ENCODE measurements at regions not wholly inside any gene's neighbourhood (a gene's known extent, or its start where the extent isn't known, plus 50 kb on each side); places are given as distances from the start of the nearest gene placed in this dataset.
A peak's percentile ranks its signal among the peaks of the same experiment; 100 is the strongest.

DNA sequence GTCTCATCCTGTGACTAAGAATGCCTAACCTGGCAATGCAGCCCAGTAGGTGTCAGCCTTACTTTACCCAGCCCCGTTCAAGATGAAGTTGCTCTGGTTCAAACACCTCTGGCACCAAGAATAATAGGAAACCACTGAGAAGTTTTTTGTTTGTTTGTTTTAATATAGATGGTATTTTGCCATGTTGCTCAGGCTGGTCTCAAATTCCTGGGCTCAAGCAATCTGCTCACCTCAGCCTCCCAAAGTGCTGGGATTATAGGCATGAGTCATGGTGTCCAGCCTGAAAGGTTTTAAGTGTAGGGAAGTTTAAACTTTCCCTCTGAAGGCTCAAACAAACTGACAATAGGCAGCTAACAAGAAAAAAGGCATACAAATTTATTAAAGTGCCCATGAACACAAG is 51.2 kb upstream of the ABCC4 start:
- H3K36me3 Mint-ChIP-seq, result no peaks in the 10 kb centered on the region
- H3K4me3 Mint-ChIP-seq, result no peak overlapping the region
- H3K27ac Mint-ChIP-seq, result no peak overlapping the region
- ATAC-seq, result no peak
- H3K27me3 Mint-ChIP-seq, result peaks cover 19% of the 10 kb centered on the region
- H3K4me1 Mint-ChIP-seq, result no peaks in the 10 kb centered on the region
- H3K9me3 Mint-ChIP-seq, result no peaks in the 10 kb centered on the region

DNA sequence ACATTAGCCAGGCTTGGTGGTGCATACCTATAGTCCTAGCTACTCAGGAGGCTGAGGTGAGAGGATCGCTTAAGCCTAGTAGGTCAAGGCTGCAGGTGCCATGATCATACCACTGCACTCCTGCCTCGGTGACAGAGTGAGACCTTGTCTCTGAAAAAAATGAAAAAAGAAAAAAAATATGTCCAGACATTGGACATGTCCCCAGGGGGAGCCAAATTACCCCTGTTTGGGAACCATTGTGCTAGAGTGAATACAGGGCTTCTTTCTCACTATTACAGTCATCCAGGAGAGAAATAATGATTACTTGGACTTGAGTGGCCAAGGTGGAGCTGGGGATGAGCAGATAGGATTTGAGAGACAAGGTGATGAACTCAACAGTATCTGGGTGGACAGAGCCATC is 52.9 kb upstream of the ABCC4 start:
- H3K4me1 Mint-ChIP-seq, result no peaks in the 10 kb centered on the region
- no peaks in the 10 kb centered on the region for H3K36me3 Mint-ChIP-seq
- H3K27ac Mint-ChIP-seq, result no peak overlapping the region
- H3K4me3 Mint-ChIP-seq, result no peak overlapping the region
- H3K9me3 Mint-ChIP-seq, result no peaks in the 10 kb centered on the region
- ATAC-seq, result no peak
- peaks cover 10% of the 10 kb centered on the region for H3K27me3 Mint-ChIP-seq

DNA sequence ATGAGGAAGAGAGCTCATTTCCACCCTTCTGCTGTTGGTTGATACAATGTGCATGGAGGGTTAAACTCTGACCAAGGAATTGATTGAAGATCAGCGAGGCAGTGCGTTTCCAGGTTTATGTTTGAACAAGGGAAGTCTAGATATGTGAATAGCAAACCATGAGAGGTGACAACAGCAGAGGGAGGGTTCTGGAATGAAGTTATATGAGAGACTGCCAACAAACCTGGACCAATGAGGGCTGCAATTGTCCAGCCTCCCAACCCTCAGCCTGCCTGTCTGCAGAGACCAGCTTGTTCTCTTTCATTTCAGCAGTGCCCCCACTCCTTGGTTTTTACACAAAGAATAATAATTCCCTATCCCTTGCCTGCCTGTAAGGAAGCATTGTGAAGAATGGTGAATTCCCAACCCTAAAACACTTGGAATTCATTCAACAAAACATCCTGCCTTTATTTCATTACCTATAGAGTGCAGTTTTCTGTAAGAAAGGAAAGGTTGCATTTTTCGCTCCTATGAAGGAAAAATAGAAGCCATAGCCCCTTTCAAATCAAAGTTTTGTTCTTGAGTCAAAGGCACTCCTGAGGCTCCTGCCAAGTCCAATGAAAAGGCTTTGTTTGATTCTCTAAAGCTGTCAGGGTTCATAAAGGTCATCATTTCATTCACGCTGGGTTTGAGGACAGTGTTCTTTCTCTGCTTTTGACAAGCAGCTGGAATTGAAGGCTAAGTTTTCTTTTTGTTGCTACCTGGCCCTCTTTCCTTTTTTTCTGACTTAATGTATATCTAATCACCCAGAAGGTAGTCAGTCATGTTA is 53.6 kb upstream of the ABCC4 start:
- no peaks in the 10 kb centered on the region for H3K4me1 Mint-ChIP-seq
- no peak overlapping the region for H3K4me3 Mint-ChIP-seq
- H3K27me3 Mint-ChIP-seq, result peaks cover 10% of the 10 kb centered on the region
- H3K9me3 Mint-ChIP-seq, result no peaks in the 10 kb centered on the region
- ATAC-seq, result no peak
- H3K36me3 Mint-ChIP-seq, result no peaks in the 10 kb centered on the region
- no peak overlapping the region for H3K27ac Mint-ChIP-seq

- no peak overlapping the region for H3K4me3 Mint-ChIP-seq
- H3K27ac Mint-ChIP-seq, result no peak overlapping the region
- peaks cover 12% of the 10 kb centered on the region for H3K27me3 Mint-ChIP-seq
- H3K36me3 Mint-ChIP-seq, result no peaks in the 10 kb centered on the region
- H3K9me3 Mint-ChIP-seq, result no peaks in the 10 kb centered on the region
- no peak for ATAC-seq
- H3K4me1 Mint-ChIP-seq, result no peaks in the 10 kb centered on the region
These were observed 54.2 kb upstream of the ABCC4 start for GRCh38 chr13:95355494-95355893.

GRCh38 chr13:95356916-95357315 is 55.7 kb upstream of the ABCC4 start:
- H3K27me3 Mint-ChIP-seq, result peaks cover 21% of the 10 kb centered on the region
- H3K9me3 Mint-ChIP-seq, result no peaks in the 10 kb centered on the region
- no peaks in the 10 kb centered on the region for H3K36me3 Mint-ChIP-seq
- ATAC-seq, result no peak
- H3K4me3 Mint-ChIP-seq, result no peak overlapping the region
- H3K4me1 Mint-ChIP-seq, result no peaks in the 10 kb centered on the region
- H3K27ac Mint-ChIP-seq, result no peak overlapping the region

- ATAC-seq, result no peak
- Mint-ChIP-seq H3K27me3 (peaks cover 21% of the 10 kb centered on the region), H3K36me3 (no peaks in the 10 kb centered on the region), H3K4me3 (no peak overlapping the region), H3K9me3 (no peaks in the 10 kb centered on the region), H3K27ac (no peak overlapping the region), H3K4me1 (no peaks in the 10 kb centered on the region)
These were observed 56.6 kb upstream of the ABCC4 start for GRCh38 chr13:95357875-95358274.

DNA sequence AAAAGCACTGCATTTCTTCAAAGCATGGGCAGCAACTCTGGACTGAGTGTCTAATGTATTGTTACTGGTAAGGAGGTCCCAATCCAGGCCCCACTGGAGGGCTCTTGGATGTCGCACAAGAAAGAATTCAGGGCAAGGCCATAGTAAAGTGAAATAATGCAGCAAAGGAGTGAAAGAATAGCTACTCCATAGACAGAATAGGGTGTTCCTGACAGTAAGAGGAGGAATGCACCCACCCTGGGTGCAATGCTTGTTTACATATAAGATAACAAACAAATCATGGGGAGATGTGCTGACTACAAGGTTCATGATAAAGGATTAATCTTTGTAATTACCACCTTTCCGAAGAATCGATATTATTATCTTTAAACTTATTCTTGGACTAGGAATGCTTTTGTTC is 58.8 kb upstream of the ABCC4 start:
- Mint-ChIP-seq H3K4me3 (no peak overlapping the region), H3K36me3 (no peaks in the 10 kb centered on the region), H3K27ac (no peak overlapping the region), H3K4me1 (no peaks in the 10 kb centered on the region), H3K27me3 (peaks cover 21% of the 10 kb centered on the region), H3K9me3 (no peaks in the 10 kb centered on the region)
- ATAC-seq, result no peak

DNA sequence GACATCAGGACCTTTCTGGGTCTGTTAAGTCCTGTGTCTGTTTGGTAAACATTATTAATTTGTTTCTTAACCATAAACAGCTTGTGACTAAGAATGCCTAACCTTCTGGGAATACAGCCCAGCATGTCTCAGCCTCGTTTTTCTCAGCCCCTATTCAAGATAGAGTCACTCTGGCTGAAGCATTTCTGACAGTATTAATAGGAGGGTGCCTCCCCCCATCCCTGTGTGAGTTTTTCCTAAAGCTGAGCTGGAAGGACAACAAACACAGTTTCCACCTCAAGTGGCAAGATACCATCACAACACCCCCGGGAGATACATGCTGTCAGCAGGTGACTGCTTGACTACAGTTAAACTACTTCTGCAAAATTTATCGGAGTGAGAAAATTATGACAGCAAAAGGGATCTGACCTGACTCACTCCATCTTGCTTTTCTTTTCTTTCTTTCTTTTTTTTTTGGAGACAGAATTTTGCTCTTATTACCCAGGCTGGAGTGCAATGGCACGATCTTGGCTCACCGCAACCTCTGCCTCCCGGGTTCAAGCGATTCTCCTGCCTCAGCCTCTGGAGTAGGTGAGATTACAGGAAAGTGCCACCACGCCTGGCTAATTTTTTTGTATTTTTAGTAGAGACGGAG is 59.3 kb upstream of the ABCC4 start:
- Mint-ChIP-seq H3K9me3 (no peaks in the 10 kb centered on the region), H3K36me3 (no peaks in the 10 kb centered on the region), H3K4me1 (no peaks in the 10 kb centered on the region), H3K4me3 (no peak overlapping the region), H3K27ac (no peak overlapping the region), H3K27me3 (peaks cover 21% of the 10 kb centered on the region)
- ATAC-seq, result no peak

DNA sequence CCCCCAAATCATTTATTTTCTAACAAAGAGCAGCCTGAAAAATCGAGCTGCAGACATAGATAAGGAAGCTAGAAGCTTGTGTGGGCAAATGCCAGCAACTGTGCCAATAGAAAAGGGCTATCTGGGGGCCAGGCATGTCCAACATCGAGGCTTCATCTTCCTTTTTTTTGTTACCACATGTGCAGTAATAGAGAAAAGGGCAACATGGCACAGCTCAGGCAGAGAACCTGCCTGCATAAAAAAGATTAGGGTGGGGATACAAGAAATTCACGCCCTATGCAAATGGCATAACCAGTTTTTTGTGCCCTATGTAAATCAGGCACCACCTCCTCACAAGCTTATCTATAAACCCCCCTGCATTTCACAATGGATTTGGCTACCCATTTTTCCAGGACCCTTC is 60.4 kb upstream of the ABCC4 start:
- Mint-ChIP-seq H3K9me3 (no peaks in the 10 kb centered on the region), H3K27me3 (peaks cover 17% of the 10 kb centered on the region)

GRCh38 chr13:95362666-95363065 is 61.4 kb upstream of the ABCC4 start:
- no peak for ATAC-seq
- Mint-ChIP-seq H3K4me1 (no peaks in the 10 kb centered on the region), H3K27ac (no peak overlapping the region), H3K4me3 (no peak overlapping the region), H3K27me3 (peaks cover 11% of the 10 kb centered on the region), H3K9me3 (no peaks in the 10 kb centered on the region), H3K36me3 (no peaks in the 10 kb centered on the region)

More for the DNA sequence above, 60.4 kb upstream of the ABCC4 start:
- Mint-ChIP-seq H3K4me3 (no peak overlapping the region), H3K36me3 (no peaks in the 10 kb centered on the region), H3K27ac (no peak overlapping the region), H3K4me1 (no peaks in the 10 kb centered on the region)
- no peak for ATAC-seq

GRCh38 chr13:95367309-95367843 is 66.1 kb upstream of the ABCC4 start:
- Mint-ChIP-seq H3K27ac (no peak overlapping the region), H3K4me1 (no peaks in the 10 kb centered on the region), H3K4me3 (no peak overlapping the region), H3K36me3 (no peaks in the 10 kb centered on the region), H3K9me3 (peaks cover 2% of the 10 kb centered on the region), H3K27me3 (peaks cover 11% of the 10 kb centered on the region)
- ATAC-seq, result no peak

GRCh38 chr13:95368998-95369397 is 67.7 kb upstream of the ABCC4 start:
- no peak overlapping the region for H3K27ac Mint-ChIP-seq
- no peaks in the 10 kb centered on the region for H3K36me3 Mint-ChIP-seq
- H3K9me3 Mint-ChIP-seq, result peaks cover 2% of the 10 kb centered on the region
- no peak overlapping the region for H3K4me3 Mint-ChIP-seq
- peaks cover 11% of the 10 kb centered on the region for H3K27me3 Mint-ChIP-seq
- H3K4me1 Mint-ChIP-seq, result no peaks in the 10 kb centered on the region
- ATAC-seq, result no peak

- H3K4me1 Mint-ChIP-seq, result no peaks in the 10 kb centered on the region
- no peak for ATAC-seq
- H3K9me3 Mint-ChIP-seq, result no peaks in the 10 kb centered on the region
- no peak overlapping the region for H3K4me3 Mint-ChIP-seq
- H3K27me3 Mint-ChIP-seq, result peaks cover 27% of the 10 kb centered on the region
- H3K27ac Mint-ChIP-seq, result no peak overlapping the region
- no peaks in the 10 kb centered on the region for H3K36me3 Mint-ChIP-seq
These were observed 74.5 kb upstream of the ABCC4 start for GRCh38 chr13:95375706-95376105.

DNA sequence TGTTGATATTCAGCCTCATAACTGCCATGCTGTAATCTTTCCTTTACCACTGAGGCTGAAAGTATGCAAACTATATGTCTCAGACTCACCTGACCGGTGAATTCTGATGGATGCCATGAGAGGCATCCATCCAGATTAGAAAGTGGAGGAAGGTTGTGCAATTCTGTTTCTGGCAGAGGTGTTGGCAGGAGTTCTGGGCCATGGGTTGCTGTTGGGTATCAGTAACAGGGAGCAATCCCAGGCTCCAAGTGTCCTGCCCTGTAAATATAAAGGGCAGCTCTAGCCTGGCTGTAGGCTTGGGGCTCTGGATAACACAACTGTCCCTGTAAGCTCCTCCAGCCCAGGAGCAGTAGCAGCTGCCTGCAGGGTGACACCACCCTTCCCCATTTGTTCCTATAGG is 77.4 kb upstream of the ABCC4 start:
- Mint-ChIP-seq H3K9me3 (no peaks in the 10 kb centered on the region), H3K27me3 (peaks cover 38% of the 10 kb centered on the region), H3K27ac (no peak overlapping the region), H3K4me3 (no peak overlapping the region), H3K36me3 (no peaks in the 10 kb centered on the region), H3K4me1 (peaks cover 6% of the 10 kb centered on the region)
- no peak for ATAC-seq

- peak; percentile 93 for ATAC-seq
- H3K36me3 Mint-ChIP-seq, result no peaks in the 10 kb centered on the region
These were observed 79.4 kb upstream of the ABCC4 start for GRCh38 chr13:95380468-95381211.

More at GRCh38 chr13:95380468-95381211, 79.4 kb upstream of the ABCC4 start:
- H3K9me3 Mint-ChIP-seq, result no peaks in the 10 kb centered on the region
- no peak overlapping the region for H3K4me3 Mint-ChIP-seq
- H3K27ac Mint-ChIP-seq, result no peak overlapping the region
- peaks cover 44% of the 10 kb centered on the region for H3K27me3 Mint-ChIP-seq
- H3K4me1 Mint-ChIP-seq, result peaks cover 6% of the 10 kb centered on the region
